Sigmoid colon (tissue), 4 donors: ENCODE measurements at regions not wholly inside any gene's neighbourhood (a gene's known extent, or its start where the extent isn't known, plus 50 kb on each side); places are given as distances from the start of the nearest gene placed in this dataset.

Experiments used
- EP300 ChIP-seq, 4 donors: sonication (generic); formaldehyde crosslinking; IDR thresholded peaks; one replicate each; pipeline ENCODE4 v1.6.1; 2017; ENCODE audit warnings: antibody characterized with exemption in 4 of 4
- POLR2A ChIP-seq, 2 donors: fragments of 450-650 bp; IDR thresholded peaks; one replicate each; pipeline ENCODE4 v1.6.1; 2016; ENCODE audit warnings: antibody characterized with exemption in 2 of 2, mild to moderate bottlenecking in 2 of 2, moderate library complexity in 2 of 2
- POLR2AphosphoS5 ChIP-seq, 4 donors: sonication (generic); formaldehyde crosslinking; IDR thresholded peaks; one replicate each; pipeline ENCODE4 v1.6.1; 2017; ENCODE audit warnings: antibody characterized with exemption in 4 of 4
- TF ChIP-seq, protein P1 (sequence below), 4 experiments: fragments of 450-650 bp in 3 of 4; fragments of 200-600 bp in 1 of 4; IDR thresholded peaks; one replicate each; pipeline ENCODE4 v1.5.1; 2016 to 2019; ENCODE audit warnings: antibody characterized with exemption in 4 of 4, mild to moderate bottlenecking in 3 of 4, moderate library complexity in 2 of 4

- TF ChIP-seq, protein P1, sequence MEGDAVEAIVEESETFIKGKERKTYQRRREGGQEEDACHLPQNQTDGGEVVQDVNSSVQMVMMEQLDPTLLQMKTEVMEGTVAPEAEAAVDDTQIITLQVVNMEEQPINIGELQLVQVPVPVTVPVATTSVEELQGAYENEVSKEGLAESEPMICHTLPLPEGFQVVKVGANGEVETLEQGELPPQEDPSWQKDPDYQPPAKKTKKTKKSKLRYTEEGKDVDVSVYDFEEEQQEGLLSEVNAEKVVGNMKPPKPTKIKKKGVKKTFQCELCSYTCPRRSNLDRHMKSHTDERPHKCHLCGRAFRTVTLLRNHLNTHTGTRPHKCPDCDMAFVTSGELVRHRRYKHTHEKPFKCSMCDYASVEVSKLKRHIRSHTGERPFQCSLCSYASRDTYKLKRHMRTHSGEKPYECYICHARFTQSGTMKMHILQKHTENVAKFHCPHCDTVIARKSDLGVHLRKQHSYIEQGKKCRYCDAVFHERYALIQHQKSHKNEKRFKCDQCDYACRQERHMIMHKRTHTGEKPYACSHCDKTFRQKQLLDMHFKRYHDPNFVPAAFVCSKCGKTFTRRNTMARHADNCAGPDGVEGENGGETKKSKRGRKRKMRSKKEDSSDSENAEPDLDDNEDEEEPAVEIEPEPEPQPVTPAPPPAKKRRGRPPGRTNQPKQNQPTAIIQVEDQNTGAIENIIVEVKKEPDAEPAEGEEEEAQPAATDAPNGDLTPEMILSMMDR (IDR thresholded peaks at IDR 0.05), result no peak
- TF ChIP-seq EP300 (IDR thresholded peaks at IDR 0.05) (no peak), POLR2AphosphoS5 (IDR thresholded peaks at IDR 0.05) (no peak), POLR2A (IDR thresholded peaks at IDR 0.05) (no peak)
Observed at GRCh38 chr6:105747823-105748405, 338.2 kb upstream of the PRDM1 start.
